Keratinocyte (primary cell): ENCODE measurements at regions not wholly inside any gene's neighbourhood (a gene's known extent, or its start where the extent isn't known, plus 50 kb on each side); places are given as distances from the start of the nearest gene placed in this dataset.

Experiments used
- DNase-seq: peaks from one replicate; pipeline ENCODE4 v3.0.0-alpha.2; 2011; ENCODE audit warnings: low read depth, missing footprints, low spot score
- FAIRE-seq: peaks from 2 replicates; lab custom pipeline; 2011; peaks lifted over from hg19 to GRCh38; lab: Jason Lieb, UNC
- H2AFZ ChIP-seq: 2 replicates; pipeline ENCODE4 v1.6.0; 2012; ENCODE audit warnings: low read length, control low read depth, inconsistent platforms; ENCODE audit not compliant: control insufficient read depth
- H3K27ac ChIP-seq: 2 replicates; pipeline ENCODE4 v1.5.1; 2011; ENCODE audit warnings: low read length; ENCODE audit not compliant: control insufficient read depth, insufficient read depth
- H3K27me3 ChIP-seq: 3 replicates; pipeline ENCODE4 v1.6.0; 2011; ENCODE audit warnings: low read length; ENCODE audit not compliant: control insufficient read depth, insufficient read depth; ENCODE audit errors: extremely low read depth
- H3K36me3 ChIP-seq, 2 experiments: 2 replicates in 1 of 2; 3 replicates in 1 of 2; pipeline ENCODE4 v1.5.1; 2011; ENCODE audit warnings: low read length in 2 of 2, mild to moderate bottlenecking in 1 of 2; ENCODE audit not compliant: control insufficient read depth in 2 of 2, insufficient read depth in 2 of 2; ENCODE audit errors: extremely low read depth in 1 of 2
- H3K4me1 ChIP-seq: 3 replicates; pipeline ENCODE4 v1.5.1; 2011; ENCODE audit warnings: low read length; ENCODE audit not compliant: control insufficient read depth, insufficient read depth; ENCODE audit errors: extremely low read depth
- H3K4me2 ChIP-seq: 3 replicates; pipeline ENCODE4 v1.6.0; 2011; ENCODE audit warnings: low read depth, low read length; ENCODE audit not compliant: control insufficient read depth, insufficient read depth; ENCODE audit errors: extremely low read depth
- H3K4me3 ChIP-seq, 3 experiments: fragments of 200-600 bp in 1 of 3; sonication (generic) in 1 of 3; 2 replicates in 2 of 3; 3 replicates in 1 of 3; pipeline ENCODE4 v1.5.1; 2011 to 2016; ENCODE audit warnings: low read length in 3 of 3, mild to moderate bottlenecking in 3 of 3, control low read depth in 2 of 3, inconsistent platforms in 1 of 3, low read depth in 1 of 3, mixed read lengths in 1 of 3, mixed run types in 1 of 3, moderate library complexity in 1 of 3; ENCODE audit not compliant: control insufficient read depth in 2 of 3, insufficient read depth in 2 of 3; ENCODE audit errors: extremely low read depth in 1 of 3
- H3K79me2 ChIP-seq: 2 replicates; pipeline ENCODE4 v1.6.0; 2012; ENCODE audit warnings: low read length; ENCODE audit not compliant: control insufficient read depth, insufficient read depth
- H3K9ac ChIP-seq: 3 replicates; pipeline ENCODE4 v1.6.0; 2011; ENCODE audit warnings: low read length; ENCODE audit not compliant: control insufficient read depth, insufficient read depth; ENCODE audit errors: extremely low read depth
- H3K9me1 ChIP-seq: 3 replicates; pipeline ENCODE4 v1.6.0; 2011; ENCODE audit warnings: low read length; ENCODE audit not compliant: control insufficient read depth, insufficient read depth; ENCODE audit errors: extremely low read depth
- H3K9me3 ChIP-seq: 2 replicates; pipeline ENCODE4 v1.5.1; 2012; ENCODE audit warnings: low read depth, low read length; ENCODE audit not compliant: control insufficient read depth
- H4K20me1 ChIP-seq: 3 replicates; pipeline ENCODE4 v1.6.0; 2011; ENCODE audit warnings: low read length; ENCODE audit not compliant: control insufficient read depth, insufficient read depth; ENCODE audit errors: extremely low read depth
- CTCF ChIP-seq, 3 experiments: IDR thresholded peaks in 1 of 3; conservative IDR thresholded peaks in 1 of 3; optimal IDR thresholded peaks in 1 of 3; 2 replicates in 2 of 3; 3 replicates in 1 of 3; pipeline versions ENCODE3 to v1.5.1; 2011; ENCODE audit warnings: low read length in 3 of 3, mild to moderate bottlenecking in 3 of 3, moderate library complexity in 2 of 3, control low read depth in 1 of 3, inconsistent platforms in 1 of 3; ENCODE audit not compliant: insufficient read depth in 2 of 3; ENCODE audit errors: extremely low read depth in 1 of 3
- EZH2 ChIP-seq: IDR thresholded peaks from one replicate; pipeline ENCODE4 v1.6.1; 2012; ENCODE audit warnings: inconsistent platforms, mild to moderate bottlenecking, low read length, moderate library complexity
- dilution Hi-C: fragments of 300-500 bp; cut with MboI; formaldehyde crosslinking; loops from one replicate; pipeline ENCODE4 v1.7.0; 2020; ENCODE audit warnings: low sequenced_read_pairs; ENCODE audit not compliant: extremely low pct_ligation_motif_present

- Histone ChIP-seq H3K27me3 (no peaks in the 10 kb centered on the region), H4K20me1 (no peaks in the 10 kb centered on the region), H3K9ac (no peak overlapping the region), H3K79me2 (no peaks in the 10 kb centered on the region), H3K27ac (no peak overlapping the region), H3K36me3 (no peaks in the 10 kb centered on the region), H2AFZ (no peak overlapping the region), H3K4me2 (no peak overlapping the region), H3K4me3 (no peak overlapping the region), H3K9me3 (no peaks in the 10 kb centered on the region), H3K4me1 (no peaks in the 10 kb centered on the region), H3K9me1 (no peaks in the 10 kb centered on the region)
- TF ChIP-seq EZH2 (no peak), CTCF (optimal IDR thresholded peaks at IDR 0.05 in 1 of 3, IDR thresholded peaks at IDR 0.05 in 1 of 3, conservative IDR thresholded peaks at IDR 0.05 in 1 of 3; ENCODE audit: extremely low read depth in 1 of 3, insufficient read depth in 2 of 3, low read length in 3 of 3) (no peak)
- no peak for DNase-seq
- dilution Hi-C loops, result no loop called here
- FAIRE-seq, result no peak
These were observed 1237.8 kb upstream of the ADGRL4 start for GRCh38 chr1:80244372-80244771.

DNA sequence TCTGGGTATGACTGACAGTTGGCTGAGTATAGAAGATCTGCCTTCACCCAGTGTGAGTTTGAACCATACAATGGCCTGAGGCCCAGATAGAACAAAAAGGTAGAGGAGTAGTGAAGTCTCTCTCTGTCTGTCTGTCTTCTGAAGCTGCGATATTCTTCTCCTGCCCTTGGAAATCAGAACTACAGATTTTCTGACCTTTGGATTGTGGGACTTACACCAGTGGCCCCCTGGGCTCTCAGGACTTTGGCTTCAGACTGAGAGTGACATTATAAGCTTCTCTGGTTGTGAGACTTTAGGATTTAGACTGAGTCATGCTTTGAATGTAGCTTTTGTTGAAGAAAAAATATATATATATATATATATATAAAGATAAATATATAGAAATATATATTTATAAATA is 1235.0 kb upstream of the ADGRL4 start:
- Histone ChIP-seq H3K4me2 (no peak overlapping the region), H3K4me1 (no peaks in the 10 kb centered on the region), H3K27me3 (no peaks in the 10 kb centered on the region), H3K9me1 (no peaks in the 10 kb centered on the region), H3K27ac (no peak overlapping the region), H3K4me3 (no peak overlapping the region), H3K79me2 (no peaks in the 10 kb centered on the region), H2AFZ (no peak overlapping the region), H3K9me3 (no peaks in the 10 kb centered on the region), H4K20me1 (no peaks in the 10 kb centered on the region), H3K9ac (no peak overlapping the region), H3K36me3 (no peaks in the 10 kb centered on the region)
- dilution Hi-C loops, result no loop called here
- no peak for TF ChIP-seq CTCF (optimal IDR thresholded peaks at IDR 0.05 in 1 of 3, IDR thresholded peaks at IDR 0.05 in 1 of 3, conservative IDR thresholded peaks at IDR 0.05 in 1 of 3; ENCODE audit: extremely low read depth in 1 of 3, insufficient read depth in 2 of 3, low read length in 3 of 3)
- no peak for TF ChIP-seq EZH2
- no peak for DNase-seq
- no peak for FAIRE-seq
